ENCODE measurements at regions not wholly inside any gene's neighbourhood (a gene's known extent, or its start where the extent isn't known, plus 50 kb on each side); places are given as distances from the start of the nearest gene placed in this dataset.

GRCh38 chr2:154992826-154993225, 294.3 kb downstream of the KCNJ3 start:
- TF ChIP-seq CTCF (IDR thresholded peaks at IDR 0.05), result no peak
- Mint-ChIP-seq H3K36me3 (ENCODE audit: low read depth) (no peaks in the 10 kb centered on the region), H3K4me1 (ENCODE audit: low read depth) (no peaks in the 10 kb centered on the region), H3K27ac (no peak overlapping the region), H3K27me3 (no peaks in the 10 kb centered on the region), H3K9me3 (peaks cover 4% of the 10 kb centered on the region), H3K4me3 (no peak overlapping the region)
- no peak for ATAC-seq
- POLR2A ChIA-PET, result no interaction called here
- intact Hi-C loops (cut with micrococcal nuclease), result no loop called here
- CTCF ChIA-PET, result no interaction called here
- DNase-seq, result no peak

GRCh38 chr2:154978710-154979109, 280.2 kb downstream of the KCNJ3 start:
- H3K4me3 Mint-ChIP-seq, result no peak overlapping the region
- H3K27me3 Mint-ChIP-seq, result no peaks in the 10 kb centered on the region
- intact Hi-C loops (cut with micrococcal nuclease), result no loop called here
- POLR2A ChIA-PET, result no interaction called here
- CTCF ChIA-PET, result no interaction called here
- H3K27ac Mint-ChIP-seq, result no peak overlapping the region
- no peaks in the 10 kb centered on the region for H3K4me1 Mint-ChIP-seq (ENCODE audit: low read depth)
- no peaks in the 10 kb centered on the region for H3K36me3 Mint-ChIP-seq (ENCODE audit: low read depth)
- peaks cover 11% of the 10 kb centered on the region for H3K9me3 Mint-ChIP-seq
- TF ChIP-seq CTCF (IDR thresholded peaks at IDR 0.05), result no peak
- ATAC-seq (no peak), DNase-seq (no peak)

- no peak for ATAC-seq
Observed at GRCh38 chr2:154978244-154978643, 279.7 kb downstream of the KCNJ3 start.

GRCh38 chr2:154974041-154974440, 275.5 kb downstream of the KCNJ3 start:
- no peaks in the 10 kb centered on the region for H3K36me3 Mint-ChIP-seq (ENCODE audit: low read depth)
- ChIA-PET POLR2A (no interaction called here), CTCF (no interaction called here)
- no peak overlapping the region for H3K27ac Mint-ChIP-seq
- no peak for DNase-seq
- no peak for ATAC-seq
- peaks cover 3% of the 10 kb centered on the region for H3K9me3 Mint-ChIP-seq
- no peaks in the 10 kb centered on the region for H3K27me3 Mint-ChIP-seq
- no peak for TF ChIP-seq CTCF (IDR thresholded peaks at IDR 0.05)
- no peaks in the 10 kb centered on the region for H3K4me1 Mint-ChIP-seq (ENCODE audit: low read depth)
- H3K4me3 Mint-ChIP-seq, result no peak overlapping the region
- intact Hi-C loops (cut with micrococcal nuclease), result no loop called here

More at GRCh38 chr2:154978244-154978643, 279.7 kb downstream of the KCNJ3 start:
- Mint-ChIP-seq H3K4me3 (no peak overlapping the region), H3K36me3 (ENCODE audit: low read depth) (no peaks in the 10 kb centered on the region), H3K4me1 (ENCODE audit: low read depth) (no peaks in the 10 kb centered on the region), H3K27ac (no peak overlapping the region), H3K27me3 (no peaks in the 10 kb centered on the region), H3K9me3 (peaks cover 11% of the 10 kb centered on the region)
- no peak for TF ChIP-seq CTCF (IDR thresholded peaks at IDR 0.05)
- ChIA-PET CTCF (no interaction called here), POLR2A (no interaction called here)
- DNase-seq, result no peak
- intact Hi-C loops (cut with micrococcal nuclease), result no loop called here

GRCh38 chr2:154963511-154963910, 265.0 kb downstream of the KCNJ3 start:
- Mint-ChIP-seq H3K27ac (no peak overlapping the region), H3K9me3 (peaks cover 2% of the 10 kb centered on the region), H3K27me3 (no peaks in the 10 kb centered on the region), H3K36me3 (ENCODE audit: low read depth) (no peaks in the 10 kb centered on the region), H3K4me1 (ENCODE audit: low read depth) (no peaks in the 10 kb centered on the region), H3K4me3 (no peak overlapping the region)
- ChIA-PET CTCF (no interaction called here), POLR2A (no interaction called here)
- intact Hi-C loops (cut with micrococcal nuclease), result no loop called here
- ATAC-seq (no peak), DNase-seq (no peak)
- TF ChIP-seq CTCF (IDR thresholded peaks at IDR 0.05), result no peak
